ENCODE measurements at regions not wholly inside any gene's neighbourhood (a gene's known extent, or its start where the extent isn't known, plus 50 kb on each side); places are given as distances from the start of the nearest gene placed in this dataset.

DNA sequence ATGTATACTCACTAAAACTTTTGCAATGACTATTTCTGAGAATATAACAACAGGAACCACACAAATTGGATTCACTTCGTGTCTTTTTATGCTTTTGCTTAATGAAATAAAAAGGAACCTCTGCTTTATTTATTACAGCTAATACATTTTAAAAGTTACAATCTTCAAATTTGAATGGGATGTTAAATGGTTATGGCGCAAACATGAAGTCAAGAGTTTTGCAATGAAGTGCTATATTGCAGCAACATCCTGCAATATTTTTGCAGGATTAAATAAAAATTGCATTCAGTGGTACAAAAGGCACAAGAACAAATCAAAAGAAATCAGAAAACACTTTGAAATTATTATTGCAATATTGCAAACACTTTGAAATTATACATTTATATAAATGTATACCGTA lies 1519.0 kb upstream of the MIR17HG start:
- TF ChIP-seq GATA2 (IDR thresholded peaks at IDR 0.05; ENCODE audit: low read depth, low read length) (no peak), GATA3 (IDR thresholded peaks at IDR 0.05; ENCODE audit: low read depth, low read length) (no peak)

Data from SH-SY5Y (cell line).